Adrenal gland (tissue), 9 donors: ENCODE measurements at regions not wholly inside any gene's neighbourhood (a gene's known extent, or its start where the extent isn't known, plus 50 kb on each side); places are given as distances from the start of the nearest gene placed in this dataset.

Source experiments
- DNase-seq, 7 donors: peaks; one replicate each; pipeline ENCODE4 v3.0.0-alpha.2; 2019 to 2020
- H3K27ac ChIP-seq, 5 donors: fragments of 200-600 bp; sonication (generic) in 4 of 5; 1 replicate in 3 of 5; 2 replicates in 2 of 5; pipeline versions ENCODE4 v1.5.1 to v1.8.0; 2016 to 2020; ENCODE audit warnings: mild to moderate bottlenecking in 1 of 5
- H3K27me3 ChIP-seq: fragments of 200-600 bp; 2 replicates; pipeline ENCODE4 v1.8.0; 2021
- H3K36me3 ChIP-seq, 2 donors: fragments of 200-600 bp; replicated peaks in 1 of 2; 1 replicate in 1 of 2; 2 replicates in 1 of 2; pipeline versions ENCODE4 v1.5.1 to v1.8.0; 2018 to 2022
- H3K4me1 ChIP-seq, 2 donors: fragments of 200-600 bp; replicated peaks in 1 of 2; 1 replicate in 1 of 2; 2 replicates in 1 of 2; pipeline versions ENCODE4 v1.5.1 to v1.8.0; 2018 to 2021
- H3K4me3 ChIP-seq, 4 donors: fragments of 200-600 bp; sonication (generic) in 3 of 4; one replicate each; pipeline ENCODE4 v1.5.1; 2016 to 2018
- H3K9me3 ChIP-seq, 3 donors: fragments of 200-600 bp; sonication (generic) in 1 of 3; replicated peaks in 1 of 3; 1 replicate in 2 of 3; 2 replicates in 1 of 3; pipeline versions ENCODE4 v1.5.1 to v1.8.0; 2016 to 2021
- POLR2A ChIP-seq, 2 donors: fragments of 450-650 bp; IDR thresholded peaks; one replicate each; pipeline ENCODE4 v1.6.1; 2017; ENCODE audit warnings: antibody characterized with exemption in 2 of 2, mild to moderate bottlenecking in 2 of 2, moderate library complexity in 1 of 2
- WGBS, 4 donors: extraction: QIAGEN DNeasy Blood & Tissue Kit in 2 of 4; methylation state at CpG; one replicate each; pipeline versions ENCODE4 v1.1.5 to v1.1.7; 2013 to 2017; 5-methylcytosine and 5-hydroxymethylcytosine counted together
- intact Hi-C, 2 donors: fragments of 100-400 bp; cut with DNase I; formaldehyde crosslinking; loops; one replicate each; pipeline versions ENCODE4 v1.14.1 to v1.15.0; 2022 to 2023
- TF ChIP-seq, protein P1 (sequence below), 6 experiments: fragments of 450-650 bp in 4 of 6; fragments of 200-600 bp in 2 of 6; sonication (generic) in 1 of 6; IDR thresholded peaks; 1 replicate in 5 of 6; 2 replicates in 1 of 6; pipeline versions ENCODE4 v1.5.1 to v1.8.0; 2016 to 2021; ENCODE audit warnings: antibody characterized with exemption in 6 of 6, mild to moderate bottlenecking in 2 of 6, moderate library complexity in 1 of 6
- donor health status: healthy with polysubstance abuse.
- donor health status: Bipolar disorder and iron deficiency.
- donor health status: DM: yes; HTN: yes; CAD: no.
- donor health status: DM: no; HTN: no; CAD: no.
- donor health status: DM: no; HTN: no; CAD: no.

DNA sequence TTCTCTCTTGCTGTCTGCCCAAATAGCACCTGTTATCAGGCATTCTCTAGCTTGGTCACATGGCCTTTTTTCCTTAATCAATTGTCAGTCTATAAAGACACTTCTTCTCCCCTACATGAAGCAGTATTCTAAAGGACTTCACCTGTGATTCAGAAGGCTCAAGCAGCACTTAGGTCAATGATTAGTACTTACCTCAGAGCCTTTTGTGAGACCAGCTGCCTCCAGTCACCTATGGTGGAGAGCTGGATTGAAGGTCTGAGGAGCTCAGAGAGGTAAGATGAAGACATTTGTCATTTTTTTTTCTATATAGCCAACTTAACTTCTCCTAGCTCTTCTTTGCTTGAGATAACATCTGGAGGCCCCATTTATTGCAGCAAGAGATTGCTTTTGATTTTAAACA, 278.3 kb upstream of the PCSK5 start:
- intact Hi-C loops = no loop called here
- H3K27me3 ChIP-seq = no peaks in the 10 kb centered on the region
- no peak overlapping the region for H3K4me3 ChIP-seq
- H3K27ac ChIP-seq = no peak overlapping the region
- TF ChIP-seq POLR2A (IDR thresholded peaks at IDR 0.05) = no peak
- TF ChIP-seq, protein P1, sequence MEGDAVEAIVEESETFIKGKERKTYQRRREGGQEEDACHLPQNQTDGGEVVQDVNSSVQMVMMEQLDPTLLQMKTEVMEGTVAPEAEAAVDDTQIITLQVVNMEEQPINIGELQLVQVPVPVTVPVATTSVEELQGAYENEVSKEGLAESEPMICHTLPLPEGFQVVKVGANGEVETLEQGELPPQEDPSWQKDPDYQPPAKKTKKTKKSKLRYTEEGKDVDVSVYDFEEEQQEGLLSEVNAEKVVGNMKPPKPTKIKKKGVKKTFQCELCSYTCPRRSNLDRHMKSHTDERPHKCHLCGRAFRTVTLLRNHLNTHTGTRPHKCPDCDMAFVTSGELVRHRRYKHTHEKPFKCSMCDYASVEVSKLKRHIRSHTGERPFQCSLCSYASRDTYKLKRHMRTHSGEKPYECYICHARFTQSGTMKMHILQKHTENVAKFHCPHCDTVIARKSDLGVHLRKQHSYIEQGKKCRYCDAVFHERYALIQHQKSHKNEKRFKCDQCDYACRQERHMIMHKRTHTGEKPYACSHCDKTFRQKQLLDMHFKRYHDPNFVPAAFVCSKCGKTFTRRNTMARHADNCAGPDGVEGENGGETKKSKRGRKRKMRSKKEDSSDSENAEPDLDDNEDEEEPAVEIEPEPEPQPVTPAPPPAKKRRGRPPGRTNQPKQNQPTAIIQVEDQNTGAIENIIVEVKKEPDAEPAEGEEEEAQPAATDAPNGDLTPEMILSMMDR (IDR thresholded peaks at IDR 0.05) = no peak
- H3K4me1 ChIP-seq = no peaks in the 10 kb centered on the region
- no peaks in the 10 kb centered on the region for H3K9me3 ChIP-seq
- no peak for DNase-seq
- H3K36me3 ChIP-seq = no peaks in the 10 kb centered on the region

DNA sequence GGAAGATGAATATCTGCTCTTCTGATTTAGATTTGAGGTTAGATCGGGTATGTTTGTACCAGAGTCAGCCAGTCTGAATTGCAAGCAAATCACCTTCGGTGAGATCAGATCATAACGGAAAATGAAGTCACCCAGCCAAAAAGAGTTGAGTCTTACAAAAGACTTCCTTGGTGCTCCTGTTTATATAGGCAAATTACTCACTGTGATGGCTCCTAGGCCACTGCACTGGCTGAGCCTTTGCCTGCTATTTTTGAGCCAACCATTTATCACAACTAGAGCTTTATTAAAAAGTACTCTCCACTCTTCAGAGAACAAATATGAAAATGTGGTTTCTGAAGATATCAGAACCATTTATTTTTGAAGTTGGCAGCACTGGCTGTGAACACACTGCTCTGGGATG, 277.7 kb upstream of the PCSK5 start:
- intact Hi-C loops = no loop called here
- Histone ChIP-seq H3K4me3 (no peak overlapping the region), H3K36me3 (no peaks in the 10 kb centered on the region), H3K27ac (no peak overlapping the region), H3K27me3 (no peaks in the 10 kb centered on the region), H3K9me3 (no peaks in the 10 kb centered on the region), H3K4me1 (no peaks in the 10 kb centered on the region)
- DNase-seq = no peak
- WGBS, 4 donors = 56 to 75% (median 71%) methylated on average over 3 of the region's 3 CpGs
- TF ChIP-seq, protein P1 (IDR thresholded peaks at IDR 0.05) = no peak
- no peak for TF ChIP-seq POLR2A (IDR thresholded peaks at IDR 0.05)

DNA sequence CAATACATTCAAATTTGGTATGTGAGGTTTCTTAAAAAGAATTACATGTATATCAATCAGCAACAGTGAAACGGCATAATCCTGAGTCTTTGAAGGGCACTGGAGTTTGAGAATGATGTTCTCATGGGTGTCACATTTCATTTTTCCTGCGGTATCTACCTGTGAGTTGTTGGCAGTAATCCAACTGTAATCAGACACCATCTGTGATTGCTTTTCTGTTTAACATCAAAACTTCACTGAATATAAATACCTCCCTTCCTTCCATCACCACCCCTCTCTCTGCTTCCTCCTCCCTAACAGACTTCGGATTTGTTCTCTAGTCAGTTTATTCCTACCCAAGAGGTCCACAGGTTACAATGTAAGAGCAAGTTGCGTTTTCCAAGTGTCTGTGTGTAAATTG, 275.2 kb upstream of the PCSK5 start:
- DNase-seq = no peak
- H3K27ac ChIP-seq = no peak overlapping the region
- no peak for TF ChIP-seq POLR2A (IDR thresholded peaks at IDR 0.05)
- TF ChIP-seq, protein P1 (IDR thresholded peaks at IDR 0.05) = no peak
- intact Hi-C loops = no loop called here
- no peaks in the 10 kb centered on the region for H3K9me3 ChIP-seq
- H3K4me3 ChIP-seq = no peak overlapping the region
- H3K36me3 ChIP-seq = no peaks in the 10 kb centered on the region
- H3K27me3 ChIP-seq = no peaks in the 10 kb centered on the region
- H3K4me1 ChIP-seq = no peaks in the 10 kb centered on the region
- 44 to 52% (median 51%) methylated on average over 4 of the region's 4 CpGs for WGBS, 4 donors

GRCh38 chr9:75616052-75616451, 274.4 kb upstream of the PCSK5 start:
- TF ChIP-seq POLR2A (IDR thresholded peaks at IDR 0.05) = no peak
- TF ChIP-seq, protein P1 (IDR thresholded peaks at IDR 0.05) = no peak
- H3K27ac ChIP-seq = no peak overlapping the region
- no peaks in the 10 kb centered on the region for H3K36me3 ChIP-seq
- WGBS, 4 donors = 23 to 33% (median 26%) methylated on average over 1 of the region's 1 CpG
- DNase-seq = no peak
- intact Hi-C loops = no loop called here
- no peak overlapping the region for H3K4me3 ChIP-seq
- H3K9me3 ChIP-seq = no peaks in the 10 kb centered on the region
- H3K4me1 ChIP-seq = no peaks in the 10 kb centered on the region
- H3K27me3 ChIP-seq = no peaks in the 10 kb centered on the region
